Central memory CD8-positive, alpha-beta T cell (primary cell): ENCODE measurements at regions not wholly inside any gene's neighbourhood (a gene's known extent, or its start where the extent isn't known, plus 50 kb on each side); places are given as distances from the start of the nearest gene placed in this dataset.

ENCODE experiments used
- ATAC-seq: fragments of 150-1000 bp; cut with Tn5 transposase; replicated peaks from 2 replicates; pipeline ENCODE4 v1.10.0; 2022; ENCODE audit warnings: mild to moderate bottlenecking, moderate FRiP score, moderate number of reproducible peaks; ENCODE audit not compliant: poor library complexity, severe bottlenecking; ENCODE audit errors: extremely low read depth
- DNase-seq, 2 donors: peaks; one replicate each; pipeline ENCODE4 v3.0.0; 2021; ENCODE audit warnings: low spot score in 2 of 2
- H3K27ac Mint-ChIP-seq: one replicate; pipeline ENCODE4 v1.8.0; 2022; ENCODE audit warnings: low read depth, mild to moderate bottlenecking, moderate library complexity, mixed read lengths
- H3K27me3 Mint-ChIP-seq: one replicate; pipeline ENCODE4 v1.8.0; 2022; ENCODE audit warnings: mixed read lengths
- H3K36me3 Mint-ChIP-seq: one replicate; pipeline ENCODE4 v1.8.0; 2022; ENCODE audit warnings: mild to moderate bottlenecking, moderate library complexity, mixed read lengths; ENCODE audit not compliant: insufficient read depth
- H3K4me1 Mint-ChIP-seq: one replicate; pipeline ENCODE4 v1.8.0; 2022; ENCODE audit warnings: mixed read lengths
- H3K4me3 Mint-ChIP-seq: one replicate; pipeline ENCODE4 v1.8.0; 2022; ENCODE audit warnings: mild to moderate bottlenecking, moderate library complexity, mixed read lengths
- H3K9me3 Mint-ChIP-seq: one replicate; pipeline ENCODE4 v1.8.0; 2022; ENCODE audit warnings: mixed read lengths

DNA sequence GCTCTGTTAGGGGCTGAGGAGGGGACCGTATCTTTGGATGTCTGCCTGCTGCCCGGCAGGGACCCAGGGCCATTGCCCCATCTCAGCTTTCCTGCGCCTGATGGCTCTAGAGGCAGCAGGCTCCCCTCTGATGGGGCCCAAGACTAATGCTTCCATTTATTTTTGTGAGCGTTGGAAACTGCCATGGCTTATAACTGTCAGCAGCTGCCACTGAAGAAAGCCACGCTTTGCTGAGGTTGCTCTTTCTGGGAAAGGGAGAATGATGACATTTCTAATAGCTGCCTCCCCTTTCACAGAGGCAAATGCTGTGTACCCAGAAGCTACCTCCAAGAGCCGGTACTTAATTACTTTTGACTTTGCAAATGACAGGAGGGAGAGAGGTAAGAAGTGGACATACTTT is 103.8 kb downstream of the HAPSTR1 start:
- Mint-ChIP-seq H3K4me3 (no peak overlapping the region), H3K36me3 (no peaks in the 10 kb centered on the region)

DNA sequence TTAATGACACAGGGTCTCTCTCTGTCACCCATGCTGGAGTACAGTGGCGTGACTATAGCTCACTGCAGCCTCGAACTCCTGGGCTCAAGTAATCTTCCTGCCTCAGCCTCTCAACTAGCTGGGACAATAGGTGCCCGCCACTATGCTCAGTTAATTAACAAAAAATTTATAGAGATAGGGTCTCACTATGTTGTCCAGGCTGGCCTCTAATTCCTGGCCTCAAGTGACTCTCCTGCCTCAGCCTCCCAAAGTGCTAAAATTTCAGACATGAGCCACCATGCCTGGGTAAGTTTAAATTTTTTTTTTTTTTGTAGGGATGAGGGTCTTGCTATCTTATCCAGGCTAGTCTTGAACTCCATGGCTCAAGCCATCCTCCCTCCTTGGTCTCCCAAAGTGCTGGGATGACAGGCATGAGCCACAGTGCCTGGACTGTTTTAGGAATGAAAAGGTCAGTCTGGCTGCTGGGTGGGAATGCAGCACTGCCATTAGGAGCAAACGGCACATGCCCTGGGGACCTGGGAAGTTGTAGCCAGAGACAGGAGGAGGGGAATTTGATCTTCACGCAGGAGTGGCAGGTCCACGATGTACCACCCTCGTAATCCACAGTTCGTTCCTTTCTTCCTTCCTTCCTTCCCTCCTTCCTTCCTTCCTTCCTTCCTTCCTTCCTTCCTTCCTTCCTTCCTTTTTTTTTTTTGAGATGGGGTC is 106.7 kb downstream of the HAPSTR1 start:
- no peaks in the 10 kb centered on the region for H3K4me1 Mint-ChIP-seq
- no peak overlapping the region for H3K27ac Mint-ChIP-seq
- peaks cover 51% of the 10 kb centered on the region for H3K27me3 Mint-ChIP-seq
- no peak overlapping the region for H3K4me3 Mint-ChIP-seq
- DNase-seq (no peak), ATAC-seq (no peak)
- no peaks in the 10 kb centered on the region for H3K36me3 Mint-ChIP-seq
- no peaks in the 10 kb centered on the region for H3K9me3 Mint-ChIP-seq

More for the DNA sequence above, 103.8 kb downstream of the HAPSTR1 start:
- Mint-ChIP-seq H3K9me3 (no peaks in the 10 kb centered on the region), H3K4me1 (no peaks in the 10 kb centered on the region), H3K27me3 (peaks cover 29% of the 10 kb centered on the region), H3K27ac (no peak overlapping the region)
- ATAC-seq (no peak), DNase-seq (no peak)

DNA sequence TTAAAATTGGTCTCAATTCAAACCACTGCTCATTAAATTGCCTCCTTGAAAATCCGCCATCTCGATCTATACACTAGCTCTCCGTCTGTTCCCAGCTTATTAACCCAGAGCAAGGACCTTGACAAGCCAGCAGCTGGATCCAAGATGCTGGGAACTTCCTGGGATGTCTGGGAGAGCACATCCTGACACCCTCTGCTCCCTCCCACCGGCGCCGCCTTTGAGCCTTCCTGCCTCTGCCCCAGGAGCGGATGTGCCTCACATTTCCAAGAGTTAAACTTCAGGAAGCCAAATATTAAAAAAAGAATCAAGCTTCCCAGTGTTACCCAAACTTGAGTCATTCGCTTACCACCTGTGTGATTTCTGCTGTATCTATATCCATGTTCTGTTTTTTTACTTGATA is 107.9 kb downstream of the HAPSTR1 start:
- Mint-ChIP-seq H3K9me3 (no peaks in the 10 kb centered on the region), H3K27ac (no peak overlapping the region)

DNA sequence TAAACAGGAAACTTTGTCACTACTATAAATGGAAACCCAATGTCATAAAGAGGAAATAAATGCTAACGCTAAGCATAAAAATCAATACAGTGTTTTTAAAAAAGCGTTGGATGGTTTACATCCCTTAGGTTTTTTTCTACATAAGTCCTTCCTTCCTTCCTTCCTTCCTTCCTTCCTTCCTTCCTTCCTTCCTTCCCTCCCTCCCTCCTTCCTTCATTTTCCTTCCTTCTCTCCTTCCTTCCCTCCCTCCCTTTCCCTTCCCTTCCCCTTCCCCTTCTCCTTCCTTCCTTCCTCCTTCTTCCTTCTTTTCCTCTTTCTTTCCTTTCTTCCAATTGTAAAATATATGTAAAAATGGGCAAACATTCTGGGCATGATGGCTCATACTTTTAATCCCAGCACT is 108.3 kb downstream of the HAPSTR1 start:
- Mint-ChIP-seq H3K27ac (no peak overlapping the region), H3K4me3 (no peak overlapping the region), H3K36me3 (no peaks in the 10 kb centered on the region), H3K27me3 (peaks cover 53% of the 10 kb centered on the region), H3K9me3 (no peaks in the 10 kb centered on the region), H3K4me1 (no peaks in the 10 kb centered on the region)
- DNase-seq (no peak), ATAC-seq (no peak)

More for the DNA sequence above, 107.9 kb downstream of the HAPSTR1 start:
- H3K27me3 Mint-ChIP-seq = peaks cover 49% of the 10 kb centered on the region
- H3K4me3 Mint-ChIP-seq = no peak overlapping the region
- DNase-seq (no peak), ATAC-seq (no peak)
- no peaks in the 10 kb centered on the region for H3K4me1 Mint-ChIP-seq
- no peaks in the 10 kb centered on the region for H3K36me3 Mint-ChIP-seq

- Mint-ChIP-seq H3K4me1 (no peaks in the 10 kb centered on the region), H3K4me3 (no peak overlapping the region), H3K9me3 (no peaks in the 10 kb centered on the region), H3K27ac (no peak overlapping the region), H3K27me3 (peaks cover 69% of the 10 kb centered on the region), H3K36me3 (no peaks in the 10 kb centered on the region)
- DNase-seq (no peak), ATAC-seq (no peak)
Observed at GRCh38 chr16:9203956-9204355, 112.5 kb downstream of the HAPSTR1 start.

- no peaks in the 10 kb centered on the region for H3K36me3 Mint-ChIP-seq
- H3K9me3 Mint-ChIP-seq = no peaks in the 10 kb centered on the region
- H3K27ac Mint-ChIP-seq = no peak overlapping the region
- no peak overlapping the region for H3K4me3 Mint-ChIP-seq
- H3K4me1 Mint-ChIP-seq = no peaks in the 10 kb centered on the region
- DNase-seq (no peak), ATAC-seq (no peak)
- peaks cover 59% of the 10 kb centered on the region for H3K27me3 Mint-ChIP-seq
Observed at GRCh38 chr16:9205661-9206060, 114.2 kb downstream of the HAPSTR1 start.

DNA sequence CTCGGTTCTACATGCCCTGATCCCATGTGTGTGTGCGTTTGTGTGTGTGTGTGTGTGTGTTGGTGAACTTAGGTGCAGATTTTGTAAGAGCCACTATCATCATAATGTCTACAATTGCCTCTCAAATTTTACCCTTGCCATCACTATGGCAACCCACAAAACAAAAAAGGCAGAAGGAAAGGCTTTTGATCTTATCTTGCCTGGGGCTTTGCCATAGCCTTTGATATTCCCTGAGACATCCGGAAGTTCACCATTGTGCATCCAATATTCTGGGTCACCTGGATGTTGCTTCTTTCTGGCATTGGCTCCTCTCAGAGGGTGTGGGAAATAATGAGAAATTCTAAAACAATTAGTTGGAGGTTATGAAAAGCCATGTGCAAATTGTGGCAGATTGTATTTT is 114.7 kb downstream of the HAPSTR1 start:
- DNase-seq (no peak), ATAC-seq (no peak)
- peaks cover 60% of the 10 kb centered on the region for H3K27me3 Mint-ChIP-seq
- no peaks in the 10 kb centered on the region for H3K4me1 Mint-ChIP-seq
- no peak overlapping the region for H3K27ac Mint-ChIP-seq
- no peak overlapping the region for H3K4me3 Mint-ChIP-seq
- H3K36me3 Mint-ChIP-seq = no peaks in the 10 kb centered on the region
- H3K9me3 Mint-ChIP-seq = no peaks in the 10 kb centered on the region

- H3K27me3 Mint-ChIP-seq = peaks cover 31% of the 10 kb centered on the region
- ATAC-seq = no peak
- H3K4me3 Mint-ChIP-seq = no peak overlapping the region
- H3K36me3 Mint-ChIP-seq = peaks cover 1% of the 10 kb centered on the region
- H3K9me3 Mint-ChIP-seq = no peaks in the 10 kb centered on the region
- H3K27ac Mint-ChIP-seq = no peak overlapping the region
- H3K4me1 Mint-ChIP-seq = no peaks in the 10 kb centered on the region
- DNase-seq = no peak
Observed at GRCh38 chr16:9212621-9213020, 121.2 kb downstream of the HAPSTR1 start.

- DNase-seq (no peak), ATAC-seq (no peak)
- no peaks in the 10 kb centered on the region for H3K4me1 Mint-ChIP-seq
- H3K36me3 Mint-ChIP-seq = no peaks in the 10 kb centered on the region
- H3K4me3 Mint-ChIP-seq = no peak overlapping the region
- no peaks in the 10 kb centered on the region for H3K9me3 Mint-ChIP-seq
- no peak overlapping the region for H3K27ac Mint-ChIP-seq
- H3K27me3 Mint-ChIP-seq = peaks cover 11% of the 10 kb centered on the region
Observed at GRCh38 chr16:9219813-9220212, 128.4 kb downstream of the HAPSTR1 start.

DNA sequence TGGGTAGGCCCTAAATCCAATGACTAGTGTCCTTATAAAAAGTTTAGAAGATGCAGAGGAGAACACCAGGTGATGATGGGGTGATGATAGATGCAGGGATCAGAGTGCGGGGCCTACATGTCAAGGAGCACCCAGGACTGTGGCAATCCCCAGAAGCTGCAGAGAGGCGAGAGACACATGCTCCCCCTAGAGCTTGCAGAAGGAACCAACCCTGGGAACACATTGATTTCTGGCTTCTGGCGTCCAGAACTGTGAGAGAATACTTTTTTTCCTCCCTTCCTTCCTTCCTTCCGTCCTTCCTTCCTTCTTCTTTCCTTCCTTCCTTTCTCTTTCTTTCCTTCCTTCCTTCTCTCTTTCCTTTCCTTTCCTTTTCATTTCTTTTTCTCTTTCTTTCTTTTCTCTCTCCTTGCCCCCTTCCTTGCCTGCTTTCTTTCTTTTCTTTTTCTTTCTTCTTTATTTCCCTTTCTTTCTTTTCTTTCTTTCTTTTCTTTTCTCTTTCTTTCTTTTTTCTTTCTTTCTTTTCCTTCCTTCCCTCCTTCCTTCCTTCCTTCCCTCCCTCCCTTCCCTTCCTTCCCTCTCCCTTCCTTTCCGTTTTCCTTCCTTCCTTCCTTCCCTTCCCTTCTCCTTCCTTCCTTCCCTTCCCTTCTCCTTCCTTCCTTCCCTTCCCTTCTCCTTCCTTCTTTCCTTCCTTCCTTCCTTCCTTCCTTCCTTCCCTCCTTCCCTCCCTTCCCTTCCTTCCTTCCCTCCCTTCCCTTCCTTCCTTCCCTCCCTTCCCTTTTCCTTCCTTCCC is 134.3 kb downstream of the HAPSTR1 start:
- no peak overlapping the region for H3K4me3 Mint-ChIP-seq
- ATAC-seq (no peak), DNase-seq (no peak)
- H3K9me3 Mint-ChIP-seq = no peaks in the 10 kb centered on the region
- no peak overlapping the region for H3K27ac Mint-ChIP-seq
- H3K36me3 Mint-ChIP-seq = peaks cover 1% of the 10 kb centered on the region
- peaks cover 26% of the 10 kb centered on the region for H3K27me3 Mint-ChIP-seq
- no peaks in the 10 kb centered on the region for H3K4me1 Mint-ChIP-seq

- H3K36me3 Mint-ChIP-seq = peaks cover 1% of the 10 kb centered on the region
- no peak overlapping the region for H3K27ac Mint-ChIP-seq
- peaks cover 26% of the 10 kb centered on the region for H3K27me3 Mint-ChIP-seq
- H3K4me1 Mint-ChIP-seq = no peaks in the 10 kb centered on the region
- no peaks in the 10 kb centered on the region for H3K9me3 Mint-ChIP-seq
- DNase-seq (no peak), ATAC-seq (no peak)
- no peak overlapping the region for H3K4me3 Mint-ChIP-seq
Observed at GRCh38 chr16:9226924-9227323, 135.5 kb downstream of the HAPSTR1 start.

DNA sequence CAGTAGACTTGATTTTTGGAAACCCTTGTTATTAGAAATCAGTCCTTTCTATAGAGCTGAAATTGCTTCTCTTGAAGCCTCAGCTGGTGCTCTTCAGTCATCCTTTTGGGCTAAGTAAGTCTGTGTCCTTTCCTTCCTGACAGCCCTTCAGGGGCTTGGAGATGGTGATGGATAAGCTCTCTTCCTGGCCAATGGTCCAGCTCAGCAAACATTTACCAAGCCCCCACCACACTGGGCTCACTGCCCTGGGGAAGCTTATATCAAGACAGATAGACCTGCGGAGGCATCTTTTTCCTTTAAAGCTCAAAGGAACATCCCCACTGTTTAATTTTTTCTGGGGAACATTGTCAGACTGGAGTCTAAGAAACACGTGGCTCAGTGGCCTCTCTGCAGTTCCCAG is 139.6 kb downstream of the HAPSTR1 start:
- DNase-seq = no peak
- no peak for ATAC-seq
- Mint-ChIP-seq H3K36me3 (peaks cover 1% of the 10 kb centered on the region), H3K27me3 (peaks cover 35% of the 10 kb centered on the region), H3K4me1 (no peaks in the 10 kb centered on the region), H3K27ac (no peak overlapping the region), H3K4me3 (no peak overlapping the region), H3K9me3 (no peaks in the 10 kb centered on the region)

GRCh38 chr16:9232102-9232770 is 140.8 kb downstream of the HAPSTR1 start:
- ATAC-seq = no peak
- DNase-seq = no peak
- H3K9me3 Mint-ChIP-seq = no peaks in the 10 kb centered on the region
- peaks cover 1% of the 10 kb centered on the region for H3K36me3 Mint-ChIP-seq
- no peak overlapping the region for H3K27ac Mint-ChIP-seq
- H3K4me1 Mint-ChIP-seq = no peaks in the 10 kb centered on the region
- H3K27me3 Mint-ChIP-seq = peaks cover 28% of the 10 kb centered on the region
- H3K4me3 Mint-ChIP-seq = no peak overlapping the region
